ENCODE measurements at regions not wholly inside any gene's neighbourhood (a gene's known extent, or its start where the extent isn't known, plus 50 kb on each side); places are given as distances from the start of the nearest gene placed in this dataset.

DNA sequence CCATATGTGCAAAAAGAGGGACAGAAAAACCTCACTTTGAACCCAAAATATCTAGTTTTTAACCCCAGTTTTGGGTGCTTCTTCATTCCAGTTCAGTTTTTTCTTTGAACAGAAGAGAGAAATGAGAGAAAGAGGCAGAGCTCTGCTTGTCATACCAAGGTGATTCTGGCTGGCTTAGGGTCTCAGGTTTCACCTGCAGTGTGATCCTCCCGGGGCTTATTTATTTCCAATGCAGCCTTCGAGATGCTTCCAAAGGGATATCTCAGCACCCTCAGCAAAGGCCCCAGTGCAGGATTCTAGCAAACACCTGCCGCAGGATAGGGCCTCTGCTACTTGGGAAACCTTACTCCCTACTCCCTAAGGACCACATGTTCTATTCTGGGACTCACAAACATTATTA, 131.3 kb downstream of the WDR11 start:
- DNase-seq: no peak

DNA sequence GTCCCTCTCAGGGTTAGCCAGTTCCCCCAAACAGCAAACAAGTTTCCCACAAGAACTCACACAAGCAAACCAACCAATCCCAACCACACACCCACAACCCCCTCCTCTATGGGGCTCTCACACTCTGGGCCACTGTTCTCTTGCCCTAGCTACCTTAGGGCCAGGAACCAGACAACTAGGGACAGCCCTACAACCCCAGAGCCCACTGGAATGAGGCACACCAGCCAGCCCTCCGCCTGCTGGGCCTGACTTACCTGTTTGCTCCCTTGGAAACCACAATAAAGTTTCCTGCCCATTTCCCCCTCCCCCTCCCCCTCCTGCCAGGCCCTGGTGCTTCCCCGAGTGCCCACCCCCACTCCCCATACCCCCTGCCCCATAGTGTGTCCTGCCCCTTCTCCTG, 132.6 kb downstream of the WDR11 start:
- DNase-seq: no peak

- DNase-seq: no peak
These were observed 133.1 kb downstream of the WDR11 start for GRCh38 chr10:120984221-120984620.

- DNase-seq: no peak
These were observed 136.2 kb downstream of the WDR11 start for GRCh38 chr10:120987359-120987758.

- DNase-seq: no peak
These were observed 137.6 kb downstream of the WDR11 start for GRCh38 chr10:120988751-120989150.

- no peak for DNase-seq
These were observed 138.1 kb downstream of the WDR11 start for GRCh38 chr10:120989279-120989678.

GRCh38 chr10:120989996-120990598, 138.9 kb downstream of the WDR11 start:
- no peak for DNase-seq

DNA sequence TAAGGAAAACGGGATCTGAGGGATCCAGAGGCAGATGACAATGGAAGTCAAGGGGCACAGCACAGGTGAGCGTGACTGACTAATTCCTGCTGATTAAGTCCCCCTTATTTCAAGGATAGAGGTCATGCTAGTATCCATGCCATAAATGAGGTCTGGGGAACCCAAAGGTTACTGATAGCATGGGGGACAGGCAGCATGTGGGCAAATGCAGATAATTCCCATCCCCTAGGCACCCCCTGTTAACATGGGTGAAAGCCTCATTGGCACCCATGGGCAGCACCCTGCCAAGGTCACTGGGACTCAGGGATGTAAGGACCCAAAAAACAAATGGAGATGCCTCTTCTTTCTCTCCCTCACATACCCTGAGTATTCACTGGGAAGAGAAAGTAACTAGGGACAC, 139.7 kb downstream of the WDR11 start:
- DNase-seq: no peak

GRCh38 chr10:120993089-120993488, 141.9 kb downstream of the WDR11 start:
- no peak for DNase-seq

DNA sequence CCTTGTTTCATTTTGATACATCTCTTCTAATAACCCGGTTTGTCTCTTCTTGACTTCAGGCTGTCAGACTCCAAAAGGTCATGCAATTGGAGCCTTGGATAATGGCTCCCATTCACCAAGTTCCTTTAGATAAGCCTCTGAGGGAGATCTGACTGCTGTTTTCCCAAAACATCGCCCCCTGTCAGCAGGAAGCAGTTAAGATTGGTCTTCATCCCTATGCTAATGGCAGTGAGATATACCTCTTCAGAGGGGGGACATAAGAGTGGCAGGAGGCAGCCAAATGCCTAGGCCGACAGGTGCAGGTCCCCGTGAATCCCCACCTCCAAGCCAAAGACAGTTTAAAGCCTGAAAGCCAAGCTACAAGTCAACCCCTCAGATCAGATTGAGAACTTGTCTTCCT, 144.6 kb downstream of the WDR11 start:
- DNase-seq: no peak

- DNase-seq: no peak
These were observed 145.4 kb downstream of the WDR11 start for GRCh38 chr10:120996456-120997034.

DNA sequence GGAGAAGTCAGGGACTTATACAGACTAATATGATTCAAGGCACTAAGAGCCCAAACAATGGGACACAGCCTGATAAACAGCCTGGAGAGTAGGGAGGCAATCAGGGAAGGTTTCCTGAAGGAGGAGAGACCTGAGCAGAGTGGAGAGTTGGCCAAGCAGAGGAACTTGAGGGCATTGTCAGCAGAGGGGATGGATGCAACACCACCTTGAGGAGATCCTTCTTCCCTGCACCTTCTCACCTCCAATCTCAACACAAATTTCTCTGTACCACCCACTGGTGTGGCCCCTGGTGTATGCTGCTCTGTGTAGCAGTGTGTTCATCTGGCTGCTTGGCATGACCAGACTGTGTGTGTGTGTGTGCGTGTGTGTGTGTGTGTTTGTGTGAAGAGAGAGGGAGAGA, 146.2 kb downstream of the WDR11 start:
- DNase-seq: no peak

GRCh38 chr10:120997756-120998155, 146.6 kb downstream of the WDR11 start:
- no peak for DNase-seq

DNA sequence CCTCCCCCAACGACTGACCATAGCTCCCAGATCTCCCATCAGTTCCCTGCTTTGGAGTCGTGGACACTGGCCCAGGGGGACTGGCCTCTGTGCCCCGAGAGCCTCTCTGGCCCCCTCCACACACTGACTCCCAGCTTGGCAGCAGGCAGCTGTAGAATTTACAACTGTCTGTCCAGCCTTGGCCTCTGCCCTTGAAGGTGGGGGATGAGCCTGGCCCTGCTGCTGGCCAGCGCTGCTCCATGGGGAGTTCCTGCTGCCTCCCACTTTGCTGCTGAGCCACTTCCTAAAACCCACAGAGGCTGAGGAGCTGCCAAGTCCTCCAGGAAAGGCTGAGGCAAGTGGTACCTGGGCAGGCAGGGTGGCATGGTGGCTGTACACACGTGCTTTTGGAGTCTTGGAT, 147.1 kb downstream of the WDR11 start:
- DNase-seq: no peak

GRCh38 chr10:120998782-120999285, 147.7 kb downstream of the WDR11 start:
- no peak for DNase-seq

GRCh38 chr10:120999868-121000267, 148.7 kb downstream of the WDR11 start:
- no peak for DNase-seq

GRCh38 chr10:121002586-121003205, 151.5 kb downstream of the WDR11 start:
- DNase-seq: no peak

- no peak for DNase-seq
These were observed 154.9 kb downstream of the WDR11 start for GRCh38 chr10:121005948-121006587.

DNA sequence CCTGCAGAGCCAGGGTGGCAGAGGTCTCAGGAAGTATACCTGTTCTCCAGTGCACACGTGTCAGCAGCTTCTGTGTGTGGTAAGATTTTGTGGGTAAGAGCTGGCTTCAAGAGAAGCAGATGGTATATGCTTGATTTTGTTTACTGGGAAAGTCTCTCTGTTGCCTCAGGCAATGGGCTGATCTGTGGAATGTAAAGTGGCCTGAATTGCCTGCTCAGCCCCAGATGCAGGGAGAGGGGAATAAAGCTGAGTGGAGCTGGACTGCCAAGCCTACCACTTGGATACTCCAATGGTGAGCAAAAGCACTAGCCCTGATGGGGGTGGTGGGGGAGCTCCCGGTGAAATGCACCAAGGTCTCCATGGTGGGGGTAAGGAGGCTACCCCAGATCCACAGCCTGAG, 156.1 kb downstream of the WDR11 start:
- no peak for DNase-seq

DNA sequence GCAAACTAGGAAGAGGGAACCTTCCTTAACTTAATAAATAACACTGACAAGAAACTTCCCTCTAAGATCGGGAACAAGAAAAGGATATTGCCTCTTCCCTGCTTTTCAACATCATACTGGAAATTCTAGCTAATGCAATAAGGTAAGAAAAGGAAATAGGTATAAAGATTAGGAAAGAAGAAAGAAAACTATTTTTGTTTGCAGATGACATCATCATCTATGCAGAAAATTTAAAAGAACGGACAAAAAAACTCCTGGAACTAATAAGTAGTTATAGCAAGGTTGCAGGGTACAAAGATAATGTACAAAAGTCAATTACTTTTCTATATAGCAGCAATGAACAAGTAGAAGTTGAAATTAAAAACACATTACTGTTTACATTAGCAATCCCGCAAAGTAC, 164.8 kb downstream of the WDR11 start:
- no peak for DNase-seq

GRCh38 chr10:121024905-121025584, 173.9 kb downstream of the WDR11 start:
- DNase-seq: no peak

DNA sequence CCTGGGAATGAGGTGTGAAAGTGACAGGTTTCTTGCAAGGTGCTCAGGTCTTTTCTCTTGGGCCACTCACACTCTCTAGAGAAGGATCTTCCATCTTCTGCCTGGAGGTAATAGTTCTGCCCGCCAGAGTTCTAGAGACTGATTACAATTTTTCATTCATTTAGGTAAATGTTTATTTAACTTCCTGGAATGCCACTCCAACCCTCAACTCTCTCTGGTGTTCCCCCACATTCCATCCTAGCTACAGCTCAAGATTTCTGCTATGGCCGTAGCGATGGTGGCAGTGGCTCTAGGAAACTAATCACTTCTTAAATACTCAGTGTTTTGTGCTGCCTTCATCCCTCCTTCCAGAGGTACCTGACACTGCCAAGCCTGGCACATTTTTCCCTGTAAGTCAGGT, 174.6 kb downstream of the WDR11 start:
- no peak for DNase-seq
